ENCODE measurements at regions not wholly inside any gene's neighbourhood (a gene's known extent, or its start where the extent isn't known, plus 50 kb on each side); places are given as distances from the start of the nearest gene placed in this dataset.

DNA sequence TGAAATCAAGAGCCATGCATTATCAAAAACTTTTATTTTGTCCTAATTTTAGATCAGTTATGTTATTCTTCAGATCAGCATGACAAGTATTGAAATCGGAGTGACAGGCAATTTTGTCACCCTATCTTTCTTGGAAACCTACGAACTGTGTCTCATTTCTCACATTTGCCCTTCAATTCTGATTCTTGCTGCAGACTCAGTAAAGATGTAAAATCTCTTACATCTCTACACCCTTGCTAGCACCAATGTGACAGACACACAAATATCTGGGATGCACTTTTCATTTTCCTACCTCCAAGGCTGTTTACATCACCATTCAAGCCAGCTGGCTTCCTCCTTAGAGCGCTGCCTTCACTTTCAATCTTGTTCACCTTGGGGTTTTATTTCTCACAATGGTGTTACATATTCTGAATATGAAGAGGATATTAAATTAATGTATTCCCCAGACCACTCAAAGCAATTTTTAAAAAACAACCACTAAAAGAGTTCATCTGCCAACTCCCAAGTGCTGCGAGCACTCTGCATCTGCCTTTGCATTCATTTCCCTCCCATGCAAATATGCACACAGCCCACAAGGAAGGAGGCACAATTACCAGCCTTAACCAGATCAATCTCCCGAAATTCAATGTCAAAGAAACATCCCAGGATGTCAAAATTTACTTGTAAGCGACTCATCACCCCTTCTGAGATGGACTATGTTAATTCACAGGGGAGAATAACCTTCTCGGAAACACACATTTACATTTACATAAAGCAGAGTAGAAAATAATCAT is 164.3 kb downstream of the ENC1 start:
- H3K27me3 ChIP-seq: no peaks in the 10 kb centered on the region
- H3K36me3 ChIP-seq: no peaks in the 10 kb centered on the region
- no peak overlapping the region for H3K27ac ChIP-seq
- 86 to 92% (median 89%) methylated on average over 7 of the region's 7 CpGs for WGBS, 3 donors
- DNase-seq: no peak
- intact Hi-C loops (cut with DNase I): no loop called here
- H3K4me1 ChIP-seq (ENCODE audit: insufficient read depth): no peaks in the 10 kb centered on the region
- no peak overlapping the region for H3K4me3 ChIP-seq
- no peaks in the 10 kb centered on the region for H3K9me3 ChIP-seq
- TF ChIP-seq, protein P1, sequence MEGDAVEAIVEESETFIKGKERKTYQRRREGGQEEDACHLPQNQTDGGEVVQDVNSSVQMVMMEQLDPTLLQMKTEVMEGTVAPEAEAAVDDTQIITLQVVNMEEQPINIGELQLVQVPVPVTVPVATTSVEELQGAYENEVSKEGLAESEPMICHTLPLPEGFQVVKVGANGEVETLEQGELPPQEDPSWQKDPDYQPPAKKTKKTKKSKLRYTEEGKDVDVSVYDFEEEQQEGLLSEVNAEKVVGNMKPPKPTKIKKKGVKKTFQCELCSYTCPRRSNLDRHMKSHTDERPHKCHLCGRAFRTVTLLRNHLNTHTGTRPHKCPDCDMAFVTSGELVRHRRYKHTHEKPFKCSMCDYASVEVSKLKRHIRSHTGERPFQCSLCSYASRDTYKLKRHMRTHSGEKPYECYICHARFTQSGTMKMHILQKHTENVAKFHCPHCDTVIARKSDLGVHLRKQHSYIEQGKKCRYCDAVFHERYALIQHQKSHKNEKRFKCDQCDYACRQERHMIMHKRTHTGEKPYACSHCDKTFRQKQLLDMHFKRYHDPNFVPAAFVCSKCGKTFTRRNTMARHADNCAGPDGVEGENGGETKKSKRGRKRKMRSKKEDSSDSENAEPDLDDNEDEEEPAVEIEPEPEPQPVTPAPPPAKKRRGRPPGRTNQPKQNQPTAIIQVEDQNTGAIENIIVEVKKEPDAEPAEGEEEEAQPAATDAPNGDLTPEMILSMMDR (IDR thresholded peaks at IDR 0.05): no peak
- TF ChIP-seq POLR2A (IDR thresholded peaks at IDR 0.05): no peak
- no peak for TF ChIP-seq EP300 (IDR thresholded peaks at IDR 0.05)

DNA sequence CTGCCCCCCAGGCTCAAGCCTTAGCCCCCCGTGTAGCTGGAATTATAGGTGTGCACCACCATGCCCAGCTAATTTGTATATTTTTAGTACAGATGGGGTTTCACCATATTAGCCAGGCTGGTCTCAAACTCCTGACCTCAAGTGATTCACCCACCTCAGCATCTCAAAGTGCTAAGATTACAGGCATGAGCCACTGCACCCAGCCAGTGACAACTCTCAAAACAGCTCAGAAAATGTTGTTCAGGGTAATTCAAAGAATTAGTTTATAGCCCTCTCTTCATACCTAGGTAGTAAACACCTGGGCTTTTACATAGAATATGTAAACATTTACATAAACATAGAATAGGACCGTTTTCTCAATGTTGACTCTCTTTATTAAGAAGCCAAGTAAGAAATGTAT is 168.7 kb downstream of the ENC1 start:
- Histone ChIP-seq H3K27ac (no peak overlapping the region), H3K27me3 (no peaks in the 10 kb centered on the region), H3K4me1 (ENCODE audit: insufficient read depth) (no peaks in the 10 kb centered on the region), H3K9me3 (no peaks in the 10 kb centered on the region), H3K36me3 (no peaks in the 10 kb centered on the region), H3K4me3 (no peak overlapping the region)
- 88 to 93% (median 91%) methylated on average over 2 of the region's 2 CpGs for WGBS, 3 donors
- TF ChIP-seq POLR2A (IDR thresholded peaks at IDR 0.05) (no peak), EP300 (IDR thresholded peaks at IDR 0.05) (no peak)
- TF ChIP-seq, protein P1 (IDR thresholded peaks at IDR 0.05): no peak
- no peak for DNase-seq
- intact Hi-C loops (cut with DNase I): no loop called here

DNA sequence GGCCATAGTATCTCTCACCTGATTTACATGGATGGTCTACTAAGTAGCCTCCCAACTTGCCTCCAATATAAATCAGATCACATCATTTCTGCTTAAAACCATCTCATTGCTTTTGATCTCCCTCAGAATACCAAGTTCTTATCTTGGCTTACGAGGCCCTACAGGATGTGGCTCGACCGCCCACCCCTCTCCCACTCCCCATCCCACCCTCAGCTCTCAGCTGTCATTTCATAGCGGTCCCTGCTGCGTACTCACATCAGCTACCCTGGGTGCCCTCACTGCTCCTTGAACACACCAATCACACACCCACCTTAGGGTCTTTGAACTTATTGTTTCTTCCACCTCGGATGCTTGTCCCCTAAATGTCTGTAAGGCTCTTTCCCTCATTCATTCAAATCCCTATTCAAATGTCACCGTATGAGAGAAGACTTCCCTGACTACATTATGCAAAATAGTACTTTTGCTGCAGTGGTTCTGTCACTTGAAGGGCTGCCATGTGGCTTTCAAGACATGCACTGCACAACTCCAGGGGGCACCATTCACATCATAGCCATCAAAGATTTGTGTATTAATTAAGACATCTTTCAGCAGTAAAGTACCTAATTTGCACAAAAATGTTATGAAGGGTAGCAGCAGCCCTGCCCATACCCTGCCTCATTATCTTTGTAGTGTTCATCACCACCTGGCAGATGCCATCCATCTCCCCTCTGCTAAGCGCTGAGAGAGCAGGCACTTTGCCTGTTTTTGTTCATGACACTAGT is 171.1 kb downstream of the ENC1 start:
- no peak for DNase-seq
- no peak overlapping the region for H3K27ac ChIP-seq
- H3K4me3 ChIP-seq: no peak overlapping the region
- H3K36me3 ChIP-seq: no peaks in the 10 kb centered on the region
- no peaks in the 10 kb centered on the region for H3K9me3 ChIP-seq
- 79 to 90% (median 85%) methylated on average over 8 of the region's 8 CpGs for WGBS, 3 donors
- intact Hi-C loops (cut with DNase I): no loop called here
- TF ChIP-seq, protein P1 (IDR thresholded peaks at IDR 0.05): no peak
- no peak for TF ChIP-seq POLR2A (IDR thresholded peaks at IDR 0.05)
- no peak for TF ChIP-seq EP300 (IDR thresholded peaks at IDR 0.05)
- no peaks in the 10 kb centered on the region for H3K27me3 ChIP-seq
- no peaks in the 10 kb centered on the region for H3K4me1 ChIP-seq (ENCODE audit: insufficient read depth)

DNA sequence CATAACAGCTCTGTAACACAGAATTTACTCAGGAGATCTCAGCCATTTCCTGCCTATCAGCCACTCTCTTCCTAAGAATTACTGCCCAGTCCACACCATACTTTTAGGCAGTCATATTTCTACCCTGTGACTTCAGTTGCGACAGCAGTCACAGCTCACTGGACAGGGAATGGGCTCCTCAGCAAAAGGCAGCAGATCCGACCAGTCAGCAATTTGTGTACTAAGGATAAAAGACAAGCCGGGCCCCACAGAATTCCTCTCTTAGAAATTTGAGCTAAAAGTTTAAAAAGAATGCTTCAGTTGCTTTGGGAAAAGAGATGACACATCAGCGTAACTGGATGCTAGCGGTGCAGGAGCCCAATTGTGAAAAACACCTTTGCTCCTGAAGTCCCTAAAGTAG is 172.1 kb downstream of the ENC1 start:
- intact Hi-C loops (cut with DNase I): no loop called here
- Histone ChIP-seq H3K4me3 (no peak overlapping the region), H3K4me1 (ENCODE audit: insufficient read depth) (peaks cover 1% of the 10 kb centered on the region), H3K27me3 (no peaks in the 10 kb centered on the region), H3K9me3 (no peaks in the 10 kb centered on the region), H3K27ac (no peak overlapping the region), H3K36me3 (no peaks in the 10 kb centered on the region)
- 97 to 98% (median 98%) methylated on average over 5 of the region's 5 CpGs for WGBS, 3 donors
- DNase-seq: no peak
- TF ChIP-seq, protein P1 (IDR thresholded peaks at IDR 0.05): no peak
- TF ChIP-seq POLR2A (IDR thresholded peaks at IDR 0.05): no peak
- no peak for TF ChIP-seq EP300 (IDR thresholded peaks at IDR 0.05)

Data from ovary (tissue), 7 donors.